ENCODE measurements at regions not wholly inside any gene's neighbourhood (a gene's known extent, or its start where the extent isn't known, plus 50 kb on each side); places are given as distances from the start of the nearest gene placed in this dataset.

- TF ChIP-seq CTCF (IDR thresholded peaks at IDR 0.05; ENCODE audit: insufficient read depth, low read length, poor library complexity, severe bottlenecking) = no peak
- TF ChIP-seq EZH2phosphoT487 (conservative IDR thresholded peaks at IDR 0.05; ENCODE audit: low read length) = no peak
Observed at GRCh38 chr16:60304720-60305119, 1570.6 kb upstream of the GOT2 start.

All from SU-DHL-6 (cell line).